H1 (cell line): ENCODE measurements at regions not wholly inside any gene's neighbourhood (a gene's known extent, or its start where the extent isn't known, plus 50 kb on each side); places are given as distances from the start of the nearest gene placed in this dataset.

Experiments
- CTCF ChIA-PET: fragments of 300-600 bp; sonication (Branson Sonifier 250); formaldehyde crosslinking; loops from one replicate; lab custom pipeline; 2021; ENCODE audit not compliant: partially characterized antibody; lab: Charles Lee
- POLR2A ChIA-PET: fragments of 300-600 bp; sonication (Branson Sonifier 250); formaldehyde crosslinking; loops from one replicate; lab custom pipeline; 2021; ENCODE audit warnings: inconsistent platforms; ENCODE audit not compliant: partially characterized antibody; lab: Charles Lee
- DNase-seq, 2 experiments: peaks; one replicate each; pipeline versions ENCODE4 v3.0.0 to v3.0.0-alpha.2; 2010 to 2022; ENCODE audit warnings: low spot score in 2 of 2, low read depth in 1 of 2, mixed read lengths in 1 of 2
- FAIRE-seq: peaks from 2 replicates; lab custom pipeline; 2011; peaks lifted over from hg19 to GRCh38; lab: Jason Lieb, UNC
- H2AFZ ChIP-seq: 2 replicates; pipeline ENCODE4 v1.8.1; 2012; ENCODE audit warnings: low read length, inconsistent platforms
- H2AK5ac ChIP-seq: 2 replicates; pipeline ENCODE4 v1.6.1; 2013; ENCODE audit warnings: low read depth, low read length
- H2BK120ac ChIP-seq: replicated peaks from 2 replicates; pipeline ENCODE3; 2013; ENCODE audit warnings: low read depth, low read length, inconsistent platforms
- H2BK12ac ChIP-seq: 2 replicates; pipeline ENCODE4 v1.6.1; 2013; ENCODE audit warnings: low read depth, low read length
- H2BK15ac ChIP-seq: 2 replicates; pipeline ENCODE4 v1.6.1; 2013; ENCODE audit warnings: low read length
- H2BK20ac ChIP-seq: 2 replicates; pipeline ENCODE4 v1.6.1; 2013; ENCODE audit warnings: low read length
- H2BK5ac ChIP-seq: 2 replicates; pipeline ENCODE4 v1.6.1; 2013; ENCODE audit warnings: low read depth, low read length
- H3K14ac ChIP-seq: 2 replicates; pipeline ENCODE4 v1.6.1; 2013; ENCODE audit warnings: inconsistent platforms; ENCODE audit not compliant: insufficient read length
- H3K18ac ChIP-seq: 2 replicates; pipeline ENCODE4 v1.6.1; 2013; ENCODE audit warnings: low read length; ENCODE audit errors: extremely low read depth
- H3K23ac ChIP-seq: 2 replicates; pipeline ENCODE4 v1.6.1; 2013; ENCODE audit warnings: inconsistent platforms; ENCODE audit not compliant: insufficient read length
- H3K23me2 ChIP-seq: 2 replicates; pipeline ENCODE4 v1.6.1; 2013; ENCODE audit warnings: low read depth, low read length
- H3K27ac ChIP-seq: 2 replicates; pipeline ENCODE4 v1.6.1; 2011; ENCODE audit warnings: low read depth, low read length, inconsistent platforms
- H3K27me3 ChIP-seq, 4 experiments: replicated peaks in 1 of 4; 1 replicate in 1 of 4; 2 replicates in 3 of 4; pipeline versions ENCODE4 v1.6.1 to v1.8.1; 2011 to 2013; ENCODE audit warnings: low read length in 3 of 4, mild to moderate bottlenecking in 3 of 4, inconsistent platforms in 2 of 4, mixed read lengths in 2 of 4, moderate library complexity in 1 of 4; ENCODE audit not compliant: control insufficient read depth in 3 of 4, insufficient read depth in 3 of 4; ENCODE audit errors: extremely low read depth in 1 of 4
- H3K36me3 ChIP-seq, 4 experiments: 2 replicates each; pipeline versions ENCODE4 v1.6.1 to v1.8.1; 2011 to 2013; ENCODE audit warnings: mild to moderate bottlenecking in 4 of 4, low read length in 3 of 4, moderate library complexity in 2 of 4, control low read depth in 1 of 4, inconsistent platforms in 1 of 4; ENCODE audit not compliant: insufficient read depth in 4 of 4, control insufficient read depth in 2 of 4
- H3K4ac ChIP-seq: replicated peaks from 2 replicates; pipeline ENCODE3; 2013; ENCODE audit warnings: low read length, low read depth, mixed read lengths, inconsistent platforms; ENCODE audit not compliant: insufficient read length
- H3K4me1 ChIP-seq, 4 experiments: replicated peaks in 1 of 4; 1 replicate in 1 of 4; 2 replicates in 3 of 4; pipeline versions ENCODE4 v1.6.1 to v1.8.1; 2011 to 2013; ENCODE audit warnings: low read length in 3 of 4, inconsistent platforms in 2 of 4, mixed read lengths in 1 of 4; ENCODE audit not compliant: insufficient read depth in 4 of 4, control insufficient read depth in 3 of 4
- H3K4me2 ChIP-seq, 2 experiments: 2 replicates each; pipeline versions ENCODE4 v1.6.1 to v1.8.1; 2011 to 2013; ENCODE audit warnings: low read depth in 2 of 2, low read length in 2 of 2, control low read depth in 1 of 2, inconsistent platforms in 1 of 2, mild to moderate bottlenecking in 1 of 2; ENCODE audit not compliant: insufficient read depth in 1 of 2
- H3K4me3 ChIP-seq, 4 experiments: fragments of 200-600, 300-600 bp in 1 of 4; sonication (generic), shearing (Covaris generic), sonication (Bioruptor Twin) in 1 of 4; 2 replicates each; pipeline versions ENCODE4 v1.5.1 to v1.8.1; 2011 to 2016; ENCODE audit warnings: low read length in 4 of 4, low read depth in 3 of 4, control low read depth in 2 of 4, inconsistent platforms in 2 of 4, mild to moderate bottlenecking in 2 of 4, mixed read lengths in 1 of 4, moderate library complexity in 1 of 4; ENCODE audit not compliant: insufficient read depth in 2 of 4; ENCODE audit errors: extremely low read depth in 1 of 4
- H3K56ac ChIP-seq: replicated peaks from 2 replicates; pipeline ENCODE3; 2013; ENCODE audit warnings: low read depth, mild to moderate bottlenecking, mixed read lengths, low read length, inconsistent platforms; ENCODE audit not compliant: insufficient read length
- H3K79me1 ChIP-seq: 2 replicates; pipeline ENCODE4 v1.6.1; 2013; ENCODE audit warnings: low read depth, low read length, control low read depth
- H3K79me2 ChIP-seq, 2 experiments: 2 replicates each; pipeline versions ENCODE4 v1.6.1 to v1.8.1; 2012 to 2013; ENCODE audit warnings: low read length in 2 of 2, mild to moderate bottlenecking in 2 of 2, inconsistent platforms in 1 of 2; ENCODE audit not compliant: insufficient read depth in 2 of 2, control insufficient read depth in 1 of 2
- H3K9ac ChIP-seq, 4 experiments: replicated peaks in 1 of 4; 1 replicate in 1 of 4; 2 replicates in 3 of 4; pipeline versions ENCODE4 v1.6.1 to v1.8.1; 2011 to 2013; ENCODE audit warnings: low read depth in 3 of 4, low read length in 3 of 4, control low read depth in 2 of 4, mild to moderate bottlenecking in 2 of 4, moderate library complexity in 2 of 4, inconsistent platforms in 1 of 4; ENCODE audit errors: extremely low read depth in 1 of 4
- H3K9me3 ChIP-seq, 2 experiments: 2 replicates each; pipeline versions ENCODE4 v1.6.1 to v1.8.1; 2012 to 2013; ENCODE audit warnings: mild to moderate bottlenecking in 2 of 2, moderate library complexity in 2 of 2, control low read depth in 1 of 2, inconsistent platforms in 1 of 2, low read depth in 1 of 2, low read length in 1 of 2, mixed read lengths in 1 of 2; ENCODE audit not compliant: insufficient read depth in 2 of 2
- H4K20me1 ChIP-seq, 2 experiments: replicated peaks in 1 of 2; 2 replicates each; pipeline versions ENCODE3 to v1.8.1; 2011 to 2013; ENCODE audit warnings: inconsistent platforms in 2 of 2, low read length in 2 of 2, mild to moderate bottlenecking in 1 of 2; ENCODE audit not compliant: insufficient read depth in 2 of 2, control insufficient read depth in 1 of 2
- H4K5ac ChIP-seq: 2 replicates; pipeline ENCODE4 v1.6.1; 2013; ENCODE audit warnings: low read length, low read depth, mixed read lengths, inconsistent platforms; ENCODE audit not compliant: insufficient read length
- H4K8ac ChIP-seq: 2 replicates; pipeline ENCODE4 v1.8.0; 2013; ENCODE audit warnings: mild to moderate bottlenecking, moderate library complexity, low read length, inconsistent platforms; ENCODE audit not compliant: insufficient read depth; ENCODE audit errors: extremely low read depth
- H4K91ac ChIP-seq: replicated peaks from 2 replicates; pipeline ENCODE3; 2013; ENCODE audit warnings: low read length, mixed read lengths, inconsistent platforms; ENCODE audit not compliant: insufficient read length
- BACH1 ChIP-seq: IDR thresholded peaks from 2 replicates; pipeline ENCODE4 v1.6.1; 2012; ENCODE audit warnings: low read length, improper control_type of control experiment
- CBX8 ChIP-seq: fragments of 300-800, 300-1000 bp; sonication (generic); IDR thresholded peaks from 2 replicates; pipeline ENCODE4 v1.7.1; 2016; ENCODE audit warnings: low read depth, low read length, borderline replicate concordance
- CEBPB ChIP-seq: IDR thresholded peaks from 2 replicates; pipeline ENCODE4 v1.6.1; 2012; ENCODE audit warnings: low read depth, low read length
- FOSL1 ChIP-seq: IDR thresholded peaks from 2 replicates; pipeline ENCODE4 v1.6.1; 2011; ENCODE audit warnings: mild to moderate bottlenecking, low read depth, low read length, moderate library complexity; ENCODE audit not compliant: insufficient read depth
- MAX ChIP-seq: IDR thresholded peaks from 2 replicates; pipeline ENCODE4 v1.6.1; 2012; ENCODE audit warnings: inconsistent platforms
- NANOG ChIP-seq: IDR thresholded peaks from 2 replicates; pipeline ENCODE4 v1.6.1; 2011; ENCODE audit warnings: low read length, low read depth, mild to moderate bottlenecking, inconsistent platforms; ENCODE audit not compliant: insufficient read depth, poor library complexity, severe bottlenecking
- NRF1 ChIP-seq: IDR thresholded peaks from 2 replicates; pipeline ENCODE4 v1.6.1; 2011; ENCODE audit warnings: mild to moderate bottlenecking, low read depth, low read length, improper control_type of control experiment
- SAP30 ChIP-seq: fragments of 300-600 bp; sonication (generic); IDR thresholded peaks from 2 replicates; pipeline ENCODE4 v1.7.1; 2012; ENCODE audit warnings: low read length, moderate library complexity, mild to moderate bottlenecking, inconsistent platforms; ENCODE audit not compliant: insufficient read depth, insufficient replicate concordance
- SP2 ChIP-seq: IDR thresholded peaks from 2 replicates; pipeline ENCODE4 v1.6.1; 2012; ENCODE audit warnings: mild to moderate bottlenecking, low read length, inconsistent platforms
- SUZ12 ChIP-seq: fragments of 200-600 bp; sonication (generic); IDR thresholded peaks from 2 replicates; pipeline ENCODE4 v1.6.1; 2012; ENCODE audit warnings: mild to moderate bottlenecking, inconsistent platforms, low read length, moderate library complexity, mixed read lengths
- TAF1 ChIP-seq: IDR thresholded peaks from 2 replicates; pipeline ENCODE4 v1.6.1; 2011; ENCODE audit warnings: mild to moderate bottlenecking, low read depth, low read length
- TAF7 ChIP-seq: optimal IDR thresholded peaks from 2 replicates; pipeline ENCODE3; 2011; ENCODE audit warnings: low read depth, mild to moderate bottlenecking, inconsistent platforms, low read length, moderate library complexity, borderline replicate concordance
- TBP ChIP-seq: IDR thresholded peaks from 2 replicates; pipeline ENCODE4 v1.6.1; 2011; ENCODE audit warnings: low read depth, low read length, improper control_type of control experiment
- WGBS, 2 experiments: shearing (Covaris generic) in 1 of 2; methylation state at CpG; one replicate each; pipeline versions ENCODE4 v1.1.6 to v1.1.7; 2013 to 2015; ENCODE audit warnings: low lambda C conversion rate in 2 of 2, mixed read lengths in 2 of 2, inconsistent platforms in 1 of 2, low coverage in 1 of 2, missing lambda C conversion rate in 1 of 2; ENCODE audit not compliant: insufficient replicate concordance in 2 of 2, insufficient coverage in 1 of 2, insufficient read length in 1 of 2; ENCODE audit errors: extremely low coverage in 1 of 2, missing lambda C conversion rate in 1 of 2; 5-methylcytosine and 5-hydroxymethylcytosine counted together

- H3K4me3 ChIP-seq = no peak overlapping the region
- peak; percentile 19 for FAIRE-seq
- H3K36me3 ChIP-seq = no peaks in the 10 kb centered on the region
- no peak overlapping the region for H2AFZ ChIP-seq
- no peak overlapping the region for H2BK20ac ChIP-seq
- no peak overlapping the region for H3K18ac ChIP-seq
- H2BK120ac ChIP-seq = no peak overlapping the region
- H3K27ac ChIP-seq = no peak overlapping the region
- H3K4me2 ChIP-seq = no peak overlapping the region
- no peaks in the 10 kb centered on the region for H3K79me1 ChIP-seq
- H3K23ac ChIP-seq = no peak overlapping the region
- no peak overlapping the region for H3K14ac ChIP-seq
- no peak overlapping the region for H3K9ac ChIP-seq
- no peak overlapping the region for H2BK5ac ChIP-seq
- H4K8ac ChIP-seq = no peak overlapping the region
- CTCF ChIA-PET = interaction anchor here (1.3 kb wide), 1 partner anchor 15 kb away, joined by 3 read pairs; no protein-coding TSS in a partner anchor
- H3K9me3 ChIP-seq = no peaks in the 10 kb centered on the region
- no peak for DNase-seq
- no peaks in the 10 kb centered on the region for H3K79me2 ChIP-seq
- H4K91ac ChIP-seq = no peak overlapping the region
- H4K5ac ChIP-seq = no peak overlapping the region
- no peak overlapping the region for H3K56ac ChIP-seq
- H3K4me1 ChIP-seq = no peaks in the 10 kb centered on the region
- POLR2A ChIA-PET = interaction anchor here (0.6 kb wide), 1 partner anchor 146 kb away, joined by 3 read pairs; no protein-coding TSS in a partner anchor
- 91% methylated on average over 1 of the region's 1 CpG; no CpG with 5 or more reads in 1 of the 2 experiments for WGBS, 2 experiments
- no peak overlapping the region for H2AK5ac ChIP-seq
- no peak overlapping the region for H2BK15ac ChIP-seq
- TF ChIP-seq TAF1 = no peak
- no peak for TF ChIP-seq SAP30
- no peak for TF ChIP-seq SUZ12
- no peak for TF ChIP-seq BACH1
- TF ChIP-seq NRF1 = no peak
- TF ChIP-seq TAF7 = no peak
- no peak for TF ChIP-seq CBX8
- no peak for TF ChIP-seq CEBPB
- no peak for TF ChIP-seq FOSL1
- no peak for TF ChIP-seq NANOG
- TF ChIP-seq TBP = no peak
- no peak for TF ChIP-seq SP2
- no peak for TF ChIP-seq MAX
- TF ChIP-seq, all 59 proteins: peak for 0
- Histone ChIP-seq H3K23me2 (no peaks in the 10 kb centered on the region), H2BK12ac (no peak overlapping the region), H3K27me3 (no peaks in the 10 kb centered on the region), H3K4ac (no peak overlapping the region), H4K20me1 (no peaks in the 10 kb centered on the region)
Observed at GRCh38 chr1:76006234-76006633, 68.3 kb upstream of the ST6GALNAC3 start.
